ENCODE measurements at regions not wholly inside any gene's neighbourhood (a gene's known extent, or its start where the extent isn't known, plus 50 kb on each side); places are given as distances from the start of the nearest gene placed in this dataset.

- H4K8ac ChIP-seq (ENCODE audit: extremely low read depth, insufficient read depth, low read length) = no peak overlapping the region
- no peaks in the 10 kb centered on the region for H3K79me2 ChIP-seq (ENCODE audit: control insufficient read depth in 1 of 2, insufficient read depth in 2 of 2, low read length in 2 of 2)
- no peak overlapping the region for H3K18ac ChIP-seq (ENCODE audit: extremely low read depth, low read length)
- H3K4me1 ChIP-seq (replicated peaks in 1 of 4; ENCODE audit: control insufficient read depth in 3 of 4, insufficient read depth in 4 of 4, low read length in 3 of 4) = no peaks in the 10 kb centered on the region
- H2BK5ac ChIP-seq (ENCODE audit: low read depth, low read length) = no peak overlapping the region
- H3K27ac ChIP-seq (ENCODE audit: low read depth, low read length) = no peak overlapping the region
- no peak for FAIRE-seq
- no peaks in the 10 kb centered on the region for H3K23me2 ChIP-seq (ENCODE audit: low read depth, low read length)
- H2BK20ac ChIP-seq (ENCODE audit: low read length) = no peak overlapping the region
- 85% methylated on average over 3 of the region's 3 CpGs; no CpG with 5 or more reads in 1 of the 2 experiments for WGBS, 2 experiments (ENCODE audit: extremely low coverage in 1 of 2, insufficient coverage in 1 of 2, insufficient read length in 1 of 2, insufficient replicate concordance in 2 of 2, low coverage in 1 of 2, low lambda C conversion rate in 2 of 2, missing lambda C conversion rate in 1 of 2)
- H4K5ac ChIP-seq (ENCODE audit: insufficient read length, low read depth, low read length) = no peak overlapping the region
- no peaks in the 10 kb centered on the region for H3K27me3 ChIP-seq (replicated peaks in 1 of 4; ENCODE audit: control insufficient read depth in 3 of 4, extremely low read depth in 1 of 4, insufficient read depth in 3 of 4, low read length in 3 of 4)
- H3K9me3 ChIP-seq (ENCODE audit: insufficient read depth in 2 of 2, low read depth in 1 of 2, low read length in 1 of 2) = 0 out of 4 replicates have a peak, but pooled peaks cover 0 to 5% of the 10 kb centered on the region in 2 experiments
- H3K36me3 ChIP-seq (ENCODE audit: control insufficient read depth in 2 of 4, insufficient read depth in 4 of 4, low read length in 3 of 4) = no peaks in the 10 kb centered on the region
- no peak overlapping the region for H3K4me3 ChIP-seq (ENCODE audit: extremely low read depth in 1 of 4, insufficient read depth in 2 of 4, low read depth in 3 of 4, low read length in 4 of 4)
- no peak overlapping the region for H3K4me2 ChIP-seq (ENCODE audit: insufficient read depth in 1 of 2, low read depth in 2 of 2, low read length in 2 of 2)
- no peaks in the 10 kb centered on the region for H3K79me1 ChIP-seq (ENCODE audit: low read depth, low read length)
- H3K9ac ChIP-seq (replicated peaks in 1 of 4; ENCODE audit: extremely low read depth in 1 of 4, low read depth in 3 of 4, low read length in 3 of 4) = no peak overlapping the region
- no peak overlapping the region for H2AFZ ChIP-seq (ENCODE audit: low read length)
- no peak overlapping the region for H4K91ac ChIP-seq (replicated peaks; ENCODE audit: insufficient read length, low read length)
- H3K4ac ChIP-seq (replicated peaks; ENCODE audit: insufficient read length, low read depth, low read length) = no peak overlapping the region
- no peak overlapping the region for H3K56ac ChIP-seq (replicated peaks; ENCODE audit: insufficient read length, low read depth, low read length)
- ChIA-PET CTCF (ENCODE audit: partially characterized antibody) (no interaction called here), POLR2A (ENCODE audit: partially characterized antibody) (no interaction called here)
- no peak overlapping the region for H2BK15ac ChIP-seq (ENCODE audit: low read length)
- no peak overlapping the region for H3K23ac ChIP-seq (ENCODE audit: insufficient read length)
- no peak overlapping the region for H3K14ac ChIP-seq (ENCODE audit: insufficient read length)
- no peaks in the 10 kb centered on the region for H4K20me1 ChIP-seq (replicated peaks in 1 of 2; ENCODE audit: control insufficient read depth in 1 of 2, insufficient read depth in 2 of 2, low read length in 2 of 2)
- H2AK5ac ChIP-seq (ENCODE audit: low read depth, low read length) = no peak overlapping the region
- no peak overlapping the region for H2BK12ac ChIP-seq (ENCODE audit: low read depth, low read length)
- H2BK120ac ChIP-seq (replicated peaks; ENCODE audit: low read depth, low read length) = no peak overlapping the region
- no peak for DNase-seq (ENCODE audit: low read depth in 1 of 2, low spot score in 2 of 2)
- TF ChIP-seq ATF2 (IDR thresholded peaks at IDR 0.05; ENCODE audit: low read length) (no peak), POLR2A (IDR thresholded peaks at IDR 0.05; ENCODE audit: control extremely low read depth in 1 of 2, low read depth in 2 of 2, low read length in 2 of 2) (no peak), POLR2AphosphoS5 (IDR thresholded peaks at IDR 0.05; ENCODE audit: low read depth, low read length) (no peak), GABPA (IDR thresholded peaks at IDR 0.05; ENCODE audit: borderline replicate concordance, insufficient read depth, low read length) (no peak), ASH2L (IDR thresholded peaks at IDR 0.05; ENCODE audit: low read length) (no peak), BACH1 (IDR thresholded peaks at IDR 0.05; ENCODE audit: low read length) (no peak), SUZ12 (IDR thresholded peaks at IDR 0.05; ENCODE audit: low read length) (no peak), CHD1 (IDR thresholded peaks at IDR 0.05; ENCODE audit: low read depth, low read length) (no peak), ATF3 (IDR thresholded peaks at IDR 0.05; ENCODE audit: insufficient read depth, low read depth, low read length) (no peak), EGR1 (IDR thresholded peaks at IDR 0.05; ENCODE audit: borderline replicate concordance, low read depth, low read length) (no peak), E2F6 (IDR thresholded peaks at IDR 0.05) (no peak), ZNF274 (IDR thresholded peaks at IDR 0.05; ENCODE audit: borderline replicate concordance, extremely low read depth, low read length) (no peak), KDM4A (IDR thresholded peaks at IDR 0.05; ENCODE audit: low read depth, low read length, severe bottlenecking) (no peak)
Measured at GRCh38 chr3:171916888-171917287, 73.7 kb downstream of the TMEM212 start.

Data from H1 (cell line).